ENCODE measurements at regions not wholly inside any gene's neighbourhood (a gene's known extent, or its start where the extent isn't known, plus 50 kb on each side); places are given as distances from the start of the nearest gene placed in this dataset.
A peak's percentile ranks its signal among the peaks of the same experiment; 100 is the strongest.

DNA sequence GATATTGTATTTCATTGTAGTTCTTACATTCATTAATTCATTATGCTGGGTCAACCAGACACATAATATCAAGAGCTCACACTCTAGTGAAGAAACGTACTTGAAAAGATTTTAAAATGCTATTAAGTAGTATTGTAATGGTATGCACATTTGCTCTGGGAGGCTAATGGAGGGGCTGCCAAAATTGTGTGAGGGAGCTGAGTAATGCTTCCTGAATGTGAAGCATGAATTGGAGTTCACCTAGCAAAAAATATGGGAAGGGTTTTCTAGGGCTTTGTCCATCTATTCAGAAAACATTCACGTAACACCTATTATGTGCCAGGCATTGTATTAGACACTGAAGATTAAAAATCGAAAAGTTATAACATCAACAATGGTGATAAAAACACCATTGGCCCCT, 403.8 kb upstream of the PDE3A start:
- peaks cover 4% of the 10 kb centered on the region for H3K27me3 Mint-ChIP-seq
- no peaks in the 10 kb centered on the region for H3K4me1 Mint-ChIP-seq (ENCODE audit: low read depth)
- H3K27ac Mint-ChIP-seq, result no peak overlapping the region
- peaks cover 4% of the 10 kb centered on the region for H3K9me3 Mint-ChIP-seq
- no peaks in the 10 kb centered on the region for H3K36me3 Mint-ChIP-seq (ENCODE audit: low read depth)
- H3K4me3 Mint-ChIP-seq, result no peak overlapping the region

DNA sequence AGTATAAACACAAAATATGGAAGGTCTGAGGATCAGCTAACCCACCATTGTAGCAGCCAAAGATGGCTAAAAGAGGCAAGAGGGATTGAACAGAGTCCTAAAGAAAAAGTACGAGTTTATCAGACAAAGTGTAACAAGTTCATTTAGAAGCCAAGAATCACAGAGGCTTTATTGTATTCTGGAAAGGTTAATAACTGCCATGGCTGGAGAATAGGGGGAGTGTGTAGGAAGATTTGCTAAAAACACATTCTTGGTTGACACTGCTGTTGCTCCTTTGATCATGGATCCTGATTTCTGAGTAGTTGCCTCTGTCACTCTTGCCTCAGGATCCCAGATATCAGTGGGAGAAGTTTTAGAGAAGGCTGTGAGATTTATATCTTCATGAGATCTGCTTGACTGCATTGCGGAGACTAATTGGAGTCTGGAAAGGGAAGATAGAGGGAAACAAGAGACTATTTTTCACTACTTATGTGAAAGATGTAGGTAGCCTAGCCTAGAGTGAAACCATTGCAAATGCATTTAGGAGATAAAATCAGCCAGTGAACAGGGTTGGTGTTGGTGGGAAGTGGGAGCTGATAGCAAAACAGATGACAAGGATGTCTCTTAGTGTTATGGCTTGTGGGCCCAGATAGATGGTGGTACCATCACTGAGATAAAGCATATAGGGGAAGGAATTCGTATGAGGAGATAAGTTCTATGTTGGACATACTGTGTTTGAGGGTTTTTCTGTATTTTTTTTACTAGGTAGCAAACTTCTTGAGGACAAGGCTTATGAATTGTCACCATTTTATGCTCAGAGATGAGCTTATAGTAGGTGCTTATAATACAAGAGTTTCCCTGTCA, 402.9 kb upstream of the PDE3A start:
- Mint-ChIP-seq H3K27me3 (no peaks in the 10 kb centered on the region), H3K4me1 (ENCODE audit: low read depth) (no peaks in the 10 kb centered on the region), H3K9me3 (no peaks in the 10 kb centered on the region), H3K27ac (no peak overlapping the region), H3K4me3 (no peak overlapping the region), H3K36me3 (ENCODE audit: low read depth) (no peaks in the 10 kb centered on the region)

DNA sequence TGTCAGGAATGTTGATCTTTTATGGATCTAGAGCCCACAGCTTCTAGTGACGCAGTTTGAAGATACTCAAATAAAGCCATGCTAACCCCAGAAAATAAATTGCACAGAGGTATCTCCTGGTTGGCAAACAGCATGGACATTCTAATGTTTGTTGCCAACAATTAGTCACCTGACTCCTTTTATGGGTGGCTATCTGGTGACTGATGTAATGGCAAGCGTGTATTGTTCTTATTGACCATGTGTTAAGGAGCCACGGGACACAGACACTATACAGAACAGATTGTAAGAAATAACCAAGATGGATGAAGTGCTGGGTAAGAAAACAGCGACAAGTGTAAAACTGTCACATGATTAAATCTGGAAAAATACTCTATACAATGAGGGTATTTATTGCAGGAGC, 401.3 kb upstream of the PDE3A start:
- Mint-ChIP-seq H3K4me3 (no peak overlapping the region), H3K9me3 (no peaks in the 10 kb centered on the region), H3K27me3 (no peaks in the 10 kb centered on the region), H3K27ac (no peak overlapping the region), H3K36me3 (ENCODE audit: low read depth) (no peaks in the 10 kb centered on the region), H3K4me1 (ENCODE audit: low read depth) (peaks cover 2% of the 10 kb centered on the region)

DNA sequence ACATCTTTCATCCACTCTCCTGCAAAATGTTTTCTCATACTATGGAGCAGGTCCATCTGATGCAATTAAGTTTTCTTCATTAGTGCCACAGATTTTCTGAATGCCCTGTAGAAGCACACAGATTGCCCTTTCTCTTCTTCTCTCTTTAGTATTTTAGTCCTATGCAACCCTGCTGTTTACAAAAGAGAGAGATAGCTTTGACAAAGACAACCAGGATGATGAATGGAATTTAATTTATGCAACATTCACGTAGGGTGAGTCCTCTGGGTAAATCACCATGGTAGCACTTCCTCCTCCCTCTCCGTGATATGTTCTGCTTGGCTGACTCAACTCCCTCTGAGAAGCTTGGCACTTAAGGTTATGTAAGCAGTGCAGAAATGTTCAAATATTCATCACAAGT, 400.9 kb upstream of the PDE3A start:
- no peaks in the 10 kb centered on the region for H3K9me3 Mint-ChIP-seq
- H3K4me1 Mint-ChIP-seq (ENCODE audit: low read depth), result peaks cover 7% of the 10 kb centered on the region
- H3K27ac Mint-ChIP-seq, result no peak overlapping the region

DNA sequence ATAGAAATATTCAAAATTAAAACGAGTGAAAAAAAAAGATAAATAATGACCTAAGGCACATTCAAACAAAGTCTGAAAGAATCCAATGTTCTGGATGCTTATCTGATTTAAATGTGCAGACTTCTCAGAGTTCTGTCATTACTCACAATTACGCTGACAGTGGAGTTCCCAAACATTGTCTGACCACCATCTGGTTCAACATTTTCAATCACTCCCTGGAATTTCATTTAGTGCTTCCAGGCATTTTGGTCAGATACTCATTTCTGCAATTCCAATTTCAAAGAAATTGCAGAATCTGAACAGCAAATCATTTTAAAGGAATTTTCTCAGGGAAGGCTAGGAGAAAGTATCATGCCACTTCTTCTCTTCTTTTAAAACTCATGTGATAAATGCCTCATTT, 398.2 kb upstream of the PDE3A start:
- Mint-ChIP-seq H3K27me3 (no peaks in the 10 kb centered on the region), H3K4me3 (no peak overlapping the region), H3K27ac (no peak overlapping the region), H3K36me3 (ENCODE audit: low read depth) (no peaks in the 10 kb centered on the region), H3K4me1 (ENCODE audit: low read depth) (peaks cover 19% of the 10 kb centered on the region), H3K9me3 (no peaks in the 10 kb centered on the region)

More for the DNA sequence above, 400.9 kb upstream of the PDE3A start:
- Mint-ChIP-seq H3K27me3 (no peaks in the 10 kb centered on the region), H3K4me3 (no peak overlapping the region), H3K36me3 (ENCODE audit: low read depth) (no peaks in the 10 kb centered on the region)

DNA sequence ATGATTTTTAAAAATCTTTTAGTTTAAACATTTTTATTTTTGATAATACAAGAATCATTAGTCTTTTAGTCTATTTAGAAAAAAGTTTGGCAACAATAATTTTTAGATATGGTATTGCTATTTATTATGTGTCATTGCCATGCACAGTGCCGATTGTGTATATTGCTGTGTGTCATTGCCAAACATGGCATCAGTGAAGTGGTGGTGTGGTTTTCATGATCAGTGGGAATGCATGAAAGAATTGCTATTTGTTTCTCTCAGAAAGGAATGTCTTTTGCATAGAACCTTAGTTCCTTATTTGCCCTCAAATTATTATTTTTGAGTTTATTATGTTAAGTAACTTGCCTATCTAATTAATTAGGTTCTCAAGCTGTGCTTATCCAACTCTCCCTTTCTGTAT, 397.5 kb upstream of the PDE3A start:
- H3K9me3 Mint-ChIP-seq, result peaks cover 3% of the 10 kb centered on the region
- no peak overlapping the region for H3K27ac Mint-ChIP-seq
- H3K4me3 Mint-ChIP-seq, result no peak overlapping the region
- peaks cover 19% of the 10 kb centered on the region for H3K4me1 Mint-ChIP-seq (ENCODE audit: low read depth)
- H3K36me3 Mint-ChIP-seq (ENCODE audit: low read depth), result no peaks in the 10 kb centered on the region
- H3K27me3 Mint-ChIP-seq, result no peaks in the 10 kb centered on the region

DNA sequence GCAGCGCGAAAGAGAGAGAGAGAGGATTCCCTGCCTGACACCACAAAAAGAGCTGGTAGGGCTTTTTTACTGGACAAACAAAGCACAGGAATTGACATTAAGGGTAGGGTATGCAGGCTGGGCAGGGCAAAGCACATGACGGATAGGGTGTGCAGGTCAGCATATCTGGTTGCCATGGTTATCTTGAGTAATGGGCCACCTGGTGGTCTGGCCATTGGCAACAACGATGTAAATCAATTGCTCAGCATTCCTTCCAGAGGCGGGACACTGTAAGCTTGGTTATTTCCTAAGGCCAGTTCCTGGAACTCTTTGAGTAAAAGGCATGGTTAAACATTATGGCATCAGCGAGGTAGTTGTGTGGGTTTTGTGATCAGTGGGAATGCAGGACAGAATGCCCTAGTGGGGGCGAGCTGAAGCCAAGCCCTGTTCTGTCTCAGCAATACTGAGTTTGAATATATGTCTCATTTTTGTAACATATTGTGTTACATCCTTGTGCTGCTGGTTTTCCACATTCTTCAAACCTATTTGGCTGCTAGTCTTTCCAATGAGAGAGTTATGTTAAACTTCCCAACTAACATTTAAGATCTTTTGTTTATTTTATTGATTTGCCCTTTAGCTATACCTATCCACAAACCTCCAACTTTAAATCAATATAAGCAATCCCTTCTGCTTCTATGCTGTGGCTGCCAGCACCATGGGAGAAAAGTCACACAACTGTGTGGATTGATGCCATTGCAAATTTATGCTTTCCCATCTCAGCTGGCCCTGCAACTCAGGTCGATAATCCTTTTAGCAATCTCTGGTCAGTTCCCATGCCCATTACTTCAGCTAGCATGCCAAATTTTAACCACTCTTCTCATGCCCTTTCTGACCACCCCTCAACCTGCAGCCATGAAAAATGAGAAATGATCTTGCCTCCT, 396.7 kb upstream of the PDE3A start:
- Mint-ChIP-seq H3K36me3 (ENCODE audit: low read depth) (no peaks in the 10 kb centered on the region), H3K27ac (no peak overlapping the region), H3K4me3 (no peak overlapping the region), H3K4me1 (ENCODE audit: low read depth) (peaks cover 22% of the 10 kb centered on the region), H3K27me3 (no peaks in the 10 kb centered on the region), H3K9me3 (peaks cover 3% of the 10 kb centered on the region)

DNA sequence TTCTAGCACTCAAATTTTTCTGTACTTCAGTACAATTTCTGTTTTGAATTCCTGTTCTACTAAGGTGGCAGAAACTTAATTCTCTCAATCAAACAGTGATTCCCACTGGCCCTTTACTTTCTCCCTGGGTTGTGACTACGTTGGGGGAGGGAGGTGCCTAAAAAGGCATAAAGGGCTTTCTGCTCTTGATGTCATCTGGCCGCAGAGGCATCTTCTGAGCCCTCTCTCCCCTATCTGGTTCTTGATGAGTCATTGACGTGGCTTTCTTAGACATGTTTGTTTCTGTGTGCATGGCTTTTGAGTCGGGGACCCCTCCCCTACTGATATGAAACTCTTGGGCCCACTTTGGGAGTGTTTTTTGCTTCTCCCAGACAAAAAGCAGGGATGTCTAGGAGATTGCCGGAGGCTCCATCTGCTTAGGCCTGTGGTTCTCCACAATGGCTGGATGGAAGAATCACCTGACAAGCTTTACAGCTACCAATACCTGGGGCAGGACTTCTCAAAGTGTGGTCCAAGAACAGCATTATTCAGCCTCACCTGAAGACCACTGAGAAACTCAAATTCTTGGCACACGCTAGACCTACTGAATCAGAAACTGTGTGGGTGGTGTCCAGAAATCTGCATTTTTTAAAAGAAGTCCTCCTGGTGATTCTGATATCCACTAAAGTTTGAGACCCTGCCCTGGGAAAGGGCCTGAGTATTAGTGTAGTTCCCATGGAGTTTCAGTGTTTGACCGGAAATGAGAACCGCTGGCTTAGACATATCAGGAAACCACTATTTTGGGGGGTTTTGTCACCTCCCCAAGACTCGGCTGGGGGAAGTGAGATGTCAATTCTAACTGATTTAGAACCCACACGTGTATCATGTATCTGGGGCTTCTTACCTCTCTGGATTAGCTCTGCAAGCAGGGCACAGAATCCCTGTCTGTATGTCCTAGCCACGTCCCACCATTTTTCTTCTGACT, 395.7 kb upstream of the PDE3A start:
- no peaks in the 10 kb centered on the region for H3K27me3 Mint-ChIP-seq
- no peaks in the 10 kb centered on the region for H3K36me3 Mint-ChIP-seq (ENCODE audit: low read depth)
- H3K9me3 Mint-ChIP-seq, result peaks cover 3% of the 10 kb centered on the region
- H3K4me3 Mint-ChIP-seq, result no peak overlapping the region
- peak overlapping the region; percentile 9 for H3K27ac Mint-ChIP-seq
- peaks cover 30% of the 10 kb centered on the region for H3K4me1 Mint-ChIP-seq (ENCODE audit: low read depth)

DNA sequence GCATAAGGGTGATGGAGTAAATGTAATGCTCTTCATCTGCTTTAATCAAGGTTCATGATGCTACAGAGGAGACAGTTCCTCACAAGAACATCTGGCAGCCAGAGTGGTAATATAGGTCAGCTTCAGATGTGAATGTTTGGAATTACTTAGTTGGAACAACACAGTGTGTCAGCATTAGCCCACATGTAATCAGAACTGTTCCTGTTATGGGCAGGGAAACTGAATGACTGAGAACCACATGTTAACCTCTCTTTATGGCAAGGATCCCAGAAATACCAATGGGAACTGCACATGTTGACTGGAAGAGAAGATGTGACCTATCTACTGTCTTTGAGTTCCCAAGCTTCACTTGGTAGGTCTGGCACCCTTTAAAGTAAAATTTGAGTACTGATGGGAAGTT, 390.1 kb upstream of the PDE3A start:
- no peak overlapping the region for H3K4me3 Mint-ChIP-seq
- no peak overlapping the region for H3K27ac Mint-ChIP-seq
- no peaks in the 10 kb centered on the region for H3K36me3 Mint-ChIP-seq (ENCODE audit: low read depth)
- H3K9me3 Mint-ChIP-seq, result peaks cover 3% of the 10 kb centered on the region
- no peaks in the 10 kb centered on the region for H3K27me3 Mint-ChIP-seq
- peaks cover 16% of the 10 kb centered on the region for H3K4me1 Mint-ChIP-seq (ENCODE audit: low read depth)

DNA sequence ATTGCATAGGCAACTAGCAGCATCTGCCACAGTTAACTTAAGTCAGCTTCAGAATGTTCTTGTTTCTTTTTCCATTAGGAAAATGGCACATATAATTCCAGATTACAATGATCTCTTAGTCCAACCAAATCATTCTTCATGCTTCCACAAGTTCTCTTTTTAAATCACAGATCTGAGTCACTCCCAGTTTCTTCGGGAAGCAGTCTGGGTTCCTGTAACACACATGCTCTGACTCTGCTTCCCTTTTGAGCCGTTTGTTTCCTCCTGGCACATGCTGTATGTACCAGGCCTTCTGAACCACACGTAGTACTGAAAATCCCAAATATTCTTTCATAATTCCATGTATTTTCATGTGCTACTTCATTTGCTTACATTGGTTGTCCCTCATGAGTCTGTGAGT, 388.8 kb upstream of the PDE3A start:
- Mint-ChIP-seq H3K9me3 (peaks cover 3% of the 10 kb centered on the region), H3K4me1 (ENCODE audit: low read depth) (peaks cover 11% of the 10 kb centered on the region), H3K27ac (no peak overlapping the region), H3K4me3 (no peak overlapping the region), H3K27me3 (no peaks in the 10 kb centered on the region), H3K36me3 (ENCODE audit: low read depth) (no peaks in the 10 kb centered on the region)

DNA sequence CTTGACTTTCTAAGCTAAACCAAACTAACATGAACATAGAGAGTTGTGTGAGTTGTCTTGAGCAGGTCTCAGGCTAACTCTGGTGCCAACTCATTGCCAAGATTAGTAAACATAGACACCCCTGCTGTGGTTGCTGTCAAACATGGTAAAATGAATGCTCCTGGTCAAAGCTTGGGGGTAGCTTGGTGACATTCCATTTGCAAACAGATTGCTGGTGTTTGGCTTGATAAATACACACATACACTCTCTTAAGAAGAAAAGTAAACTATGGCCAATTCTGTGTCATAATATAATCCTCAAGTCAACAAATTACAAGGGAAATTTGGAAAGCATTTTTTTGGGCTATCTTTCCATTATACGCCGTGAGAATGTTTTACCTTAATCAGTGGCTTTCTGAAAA, 386.4 kb upstream of the PDE3A start:
- Mint-ChIP-seq H3K4me3 (no peak overlapping the region), H3K36me3 (ENCODE audit: low read depth) (no peaks in the 10 kb centered on the region), H3K9me3 (no peaks in the 10 kb centered on the region)

DNA sequence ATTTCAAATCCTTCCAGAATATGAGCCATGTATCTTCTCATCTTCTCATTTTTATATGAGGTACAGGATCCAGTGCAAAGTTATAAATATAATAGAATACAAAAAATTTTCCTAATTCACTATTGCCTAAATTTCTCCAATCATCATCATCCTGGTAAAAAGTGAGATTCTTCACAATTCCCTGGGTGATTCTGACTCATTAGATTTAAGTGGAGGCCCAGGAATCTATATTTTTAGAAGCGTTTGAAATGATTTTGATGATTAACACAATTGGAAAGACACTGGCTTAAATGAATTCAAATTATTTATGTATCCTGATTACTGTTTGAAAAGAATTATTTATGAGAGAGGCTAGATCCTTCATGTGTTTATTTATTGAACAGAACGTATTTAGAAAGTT, 380.3 kb upstream of the PDE3A start:
- Mint-ChIP-seq H3K27me3 (no peaks in the 10 kb centered on the region), H3K9me3 (no peaks in the 10 kb centered on the region), H3K4me1 (ENCODE audit: low read depth) (no peaks in the 10 kb centered on the region), H3K4me3 (no peak overlapping the region), H3K27ac (no peak overlapping the region), H3K36me3 (ENCODE audit: low read depth) (no peaks in the 10 kb centered on the region)

More for the DNA sequence above, 386.4 kb upstream of the PDE3A start:
- H3K27ac Mint-ChIP-seq, result no peak overlapping the region
- H3K27me3 Mint-ChIP-seq, result no peaks in the 10 kb centered on the region
- H3K4me1 Mint-ChIP-seq (ENCODE audit: low read depth), result peaks cover 5% of the 10 kb centered on the region

DNA sequence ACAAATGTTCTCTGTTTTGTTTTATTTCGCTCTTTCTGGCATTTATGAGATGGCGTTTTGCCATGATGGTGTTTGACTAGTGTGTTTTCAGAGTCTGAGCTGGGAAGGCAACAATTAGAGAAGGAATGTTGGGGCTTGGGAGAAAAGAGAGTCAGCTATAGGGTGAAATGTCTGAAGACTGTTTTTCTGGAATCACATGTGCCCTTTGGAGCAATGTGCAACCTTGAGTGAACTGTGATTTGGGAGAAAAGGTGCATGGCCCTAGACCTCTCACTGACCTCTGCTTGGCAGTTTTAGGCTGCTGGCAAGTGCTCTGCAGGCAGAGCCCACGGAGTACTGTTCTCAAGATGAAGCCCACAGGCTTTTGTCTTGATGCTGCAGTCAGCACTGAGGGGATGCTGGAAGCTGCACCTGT, 379.9 kb upstream of the PDE3A start:
- H3K9me3 Mint-ChIP-seq, result peaks cover under 1% of the 10 kb centered on the region
- no peaks in the 10 kb centered on the region for H3K4me1 Mint-ChIP-seq (ENCODE audit: low read depth)
- no peaks in the 10 kb centered on the region for H3K36me3 Mint-ChIP-seq (ENCODE audit: low read depth)
- no peak overlapping the region for H3K27ac Mint-ChIP-seq
- no peaks in the 10 kb centered on the region for H3K27me3 Mint-ChIP-seq
- no peak overlapping the region for H3K4me3 Mint-ChIP-seq

DNA sequence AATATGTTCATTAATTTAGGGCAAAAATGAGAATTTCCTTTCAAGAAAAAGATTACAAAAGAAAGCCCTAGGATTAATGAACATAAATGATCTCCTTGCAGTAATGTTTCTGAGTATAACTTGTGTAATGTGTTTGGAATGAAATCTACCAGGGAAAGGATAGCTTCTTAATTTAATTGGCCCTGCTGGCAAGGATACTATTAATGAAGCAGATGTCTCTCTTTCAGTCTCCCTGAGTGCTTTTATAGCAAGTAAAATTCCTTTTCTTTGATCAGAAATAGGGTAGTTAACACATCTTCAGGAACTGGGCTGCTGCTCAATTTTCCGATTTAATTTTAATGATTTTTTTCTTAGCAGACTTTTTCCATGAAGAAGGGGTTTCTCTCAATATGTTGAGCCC, 379.4 kb upstream of the PDE3A start:
- H3K27me3 Mint-ChIP-seq, result no peaks in the 10 kb centered on the region

More for the DNA sequence above, 379.4 kb upstream of the PDE3A start:
- Mint-ChIP-seq H3K4me3 (no peak overlapping the region), H3K27ac (no peak overlapping the region), H3K9me3 (peaks cover 3% of the 10 kb centered on the region), H3K4me1 (ENCODE audit: low read depth) (no peaks in the 10 kb centered on the region), H3K36me3 (ENCODE audit: low read depth) (no peaks in the 10 kb centered on the region)

All from stimulated activated naive CD8-positive, alpha-beta T cell treated with anti-CD3 and anti-CD28 coated beads, Interleukin-15, Interleukin-2, amounts not matched to agents 100 ng/mL and 50 ng/mL, for 24 hours (primary cell).